ENCODE measurements at regions not wholly inside any gene's neighbourhood (a gene's known extent, or its start where the extent isn't known, plus 50 kb on each side); places are given as distances from the start of the nearest gene placed in this dataset.

DNA sequence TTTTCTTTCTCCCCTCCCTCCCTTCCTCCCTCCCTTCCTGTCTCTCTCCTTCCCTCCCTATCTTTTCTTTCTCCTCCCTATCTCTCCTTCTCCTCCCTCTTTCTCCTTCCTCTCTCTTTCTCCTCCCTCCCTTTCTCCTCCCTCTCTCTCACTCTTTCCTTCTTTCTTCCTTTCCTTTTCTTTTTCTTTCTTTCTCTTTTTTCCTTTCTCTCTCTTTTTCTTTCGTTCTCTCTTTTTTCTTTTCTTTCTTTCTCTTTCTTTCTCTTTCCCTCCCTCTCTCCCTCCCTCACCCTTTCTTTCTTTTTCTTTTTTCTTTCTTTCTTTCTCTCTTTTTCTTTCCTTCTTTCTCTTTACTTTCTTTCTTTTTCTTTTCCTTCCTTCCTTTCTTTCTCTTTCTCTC, 169.7 kb upstream of the LINC00305 start:
- TF ChIP-seq, protein P1, sequence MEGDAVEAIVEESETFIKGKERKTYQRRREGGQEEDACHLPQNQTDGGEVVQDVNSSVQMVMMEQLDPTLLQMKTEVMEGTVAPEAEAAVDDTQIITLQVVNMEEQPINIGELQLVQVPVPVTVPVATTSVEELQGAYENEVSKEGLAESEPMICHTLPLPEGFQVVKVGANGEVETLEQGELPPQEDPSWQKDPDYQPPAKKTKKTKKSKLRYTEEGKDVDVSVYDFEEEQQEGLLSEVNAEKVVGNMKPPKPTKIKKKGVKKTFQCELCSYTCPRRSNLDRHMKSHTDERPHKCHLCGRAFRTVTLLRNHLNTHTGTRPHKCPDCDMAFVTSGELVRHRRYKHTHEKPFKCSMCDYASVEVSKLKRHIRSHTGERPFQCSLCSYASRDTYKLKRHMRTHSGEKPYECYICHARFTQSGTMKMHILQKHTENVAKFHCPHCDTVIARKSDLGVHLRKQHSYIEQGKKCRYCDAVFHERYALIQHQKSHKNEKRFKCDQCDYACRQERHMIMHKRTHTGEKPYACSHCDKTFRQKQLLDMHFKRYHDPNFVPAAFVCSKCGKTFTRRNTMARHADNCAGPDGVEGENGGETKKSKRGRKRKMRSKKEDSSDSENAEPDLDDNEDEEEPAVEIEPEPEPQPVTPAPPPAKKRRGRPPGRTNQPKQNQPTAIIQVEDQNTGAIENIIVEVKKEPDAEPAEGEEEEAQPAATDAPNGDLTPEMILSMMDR (IDR thresholded peaks at IDR 0.05), result no peak
- TF ChIP-seq POLR2A (IDR thresholded peaks at IDR 0.05) (no peak), POLR2AphosphoS5 (IDR thresholded peaks at IDR 0.05; ENCODE audit: insufficient read depth in 1 of 2, low read depth in 1 of 2) (no peak)
